ENCODE measurements at regions not wholly inside any gene's neighbourhood (a gene's known extent, or its start where the extent isn't known, plus 50 kb on each side); places are given as distances from the start of the nearest gene placed in this dataset.

GRCh38 chr17:12459736-12460135 is 206.0 kb upstream of the MYOCD start:
- H3K27me3 ChIP-seq, result no peaks in the 10 kb centered on the region
- no peak overlapping the region for H3K4me3 ChIP-seq
- H3K9me3 ChIP-seq, result no peaks in the 10 kb centered on the region; the same call in 1 of the 2 replicates
- no peak for DNase-seq
- no peaks in the 10 kb centered on the region for H3K36me3 ChIP-seq

GRCh38 chr17:12463102-12463501 is 202.6 kb upstream of the MYOCD start:
- no peaks in the 10 kb centered on the region for H3K36me3 ChIP-seq
- no peak overlapping the region for H3K4me3 ChIP-seq
- no peaks in the 10 kb centered on the region for H3K27me3 ChIP-seq
- peak; percentile 67 for DNase-seq
- H3K9me3 ChIP-seq, result no peaks in the 10 kb centered on the region

GRCh38 chr17:12472252-12473173 is 193.2 kb upstream of the MYOCD start:
- Histone ChIP-seq H3K27me3 (no peaks in the 10 kb centered on the region), H3K4me3 (no peak overlapping the region), H3K36me3 (no peaks in the 10 kb centered on the region), H3K9me3 (no peaks in the 10 kb centered on the region)
- DNase-seq, result peak; percentile 55

GRCh38 chr17:12478311-12478710 is 187.4 kb upstream of the MYOCD start:
- Histone ChIP-seq H3K9me3 (no peaks in the 10 kb centered on the region), H3K27me3 (no peaks in the 10 kb centered on the region), H3K36me3 (no peaks in the 10 kb centered on the region), H3K4me3 (no peak overlapping the region)
- DNase-seq, result no peak

GRCh38 chr17:12485361-12485906 is 180.3 kb upstream of the MYOCD start:
- no peak for DNase-seq
- Histone ChIP-seq H3K9me3 (no peaks in the 10 kb centered on the region), H3K27me3 (no peaks in the 10 kb centered on the region), H3K36me3 (no peaks in the 10 kb centered on the region), H3K4me3 (no peak overlapping the region)

- DNase-seq, result no peak
- no peak overlapping the region for H3K4me3 ChIP-seq
- H3K9me3 ChIP-seq, result no peaks in the 10 kb centered on the region
- H3K27me3 ChIP-seq, result no peaks in the 10 kb centered on the region
- no peaks in the 10 kb centered on the region for H3K36me3 ChIP-seq
These were observed 176.4 kb upstream of the MYOCD start for GRCh38 chr17:12489325-12489724.

GRCh38 chr17:12492450-12492849 is 173.2 kb upstream of the MYOCD start:
- DNase-seq, result no peak
- Histone ChIP-seq H3K27me3 (no peaks in the 10 kb centered on the region), H3K9me3 (no peaks in the 10 kb centered on the region), H3K4me3 (no peak overlapping the region), H3K36me3 (no peaks in the 10 kb centered on the region)

GRCh38 chr17:12505866-12506265 is 159.8 kb upstream of the MYOCD start:
- DNase-seq, result no peak
- H3K9me3 ChIP-seq, result no peaks in the 10 kb centered on the region
- H3K36me3 ChIP-seq, result no peaks in the 10 kb centered on the region
- H3K27me3 ChIP-seq, result no peaks in the 10 kb centered on the region
- no peak overlapping the region for H3K4me3 ChIP-seq

GRCh38 chr17:12507026-12507595 is 158.6 kb upstream of the MYOCD start:
- no peak for DNase-seq
- Histone ChIP-seq H3K36me3 (no peaks in the 10 kb centered on the region), H3K27me3 (no peaks in the 10 kb centered on the region), H3K9me3 (no peaks in the 10 kb centered on the region), H3K4me3 (no peak overlapping the region)

GRCh38 chr17:12509801-12510200 is 155.9 kb upstream of the MYOCD start:
- no peak for DNase-seq
- Histone ChIP-seq H3K36me3 (no peaks in the 10 kb centered on the region), H3K27me3 (no peaks in the 10 kb centered on the region), H3K9me3 (no peaks in the 10 kb centered on the region), H3K4me3 (no peak overlapping the region)

- DNase-seq, result no peak
- Histone ChIP-seq H3K36me3 (no peaks in the 10 kb centered on the region), H3K9me3 (no peaks in the 10 kb centered on the region), H3K27me3 (no peaks in the 10 kb centered on the region), H3K4me3 (no peak overlapping the region)
These were observed 155.2 kb upstream of the MYOCD start for GRCh38 chr17:12510535-12510934.

- no peak for DNase-seq
- no peaks in the 10 kb centered on the region for H3K27me3 ChIP-seq
- no peaks in the 10 kb centered on the region for H3K36me3 ChIP-seq
- no peaks in the 10 kb centered on the region for H3K9me3 ChIP-seq
- H3K4me3 ChIP-seq, result no peak overlapping the region
These were observed 152.9 kb upstream of the MYOCD start for GRCh38 chr17:12512694-12513355.

- Histone ChIP-seq H3K9me3 (no peaks in the 10 kb centered on the region), H3K36me3 (no peaks in the 10 kb centered on the region), H3K27me3 (no peaks in the 10 kb centered on the region), H3K4me3 (no peak overlapping the region)
- no peak for DNase-seq
These were observed 151.1 kb upstream of the MYOCD start for GRCh38 chr17:12514596-12514995.

GRCh38 chr17:12519956-12520594 is 145.6 kb upstream of the MYOCD start:
- Histone ChIP-seq H3K4me3 (no peak overlapping the region), H3K9me3 (no peaks in the 10 kb centered on the region), H3K27me3 (no peaks in the 10 kb centered on the region), H3K36me3 (no peaks in the 10 kb centered on the region)
- no peak for DNase-seq

GRCh38 chr17:12521416-12521815 is 144.3 kb upstream of the MYOCD start:
- Histone ChIP-seq H3K27me3 (no peaks in the 10 kb centered on the region), H3K36me3 (no peaks in the 10 kb centered on the region), H3K9me3 (no peaks in the 10 kb centered on the region), H3K4me3 (no peak overlapping the region)
- no peak for DNase-seq

- no peak for DNase-seq
- no peaks in the 10 kb centered on the region for H3K27me3 ChIP-seq
- H3K9me3 ChIP-seq, result no peaks in the 10 kb centered on the region
- H3K4me3 ChIP-seq, result no peak overlapping the region
- no peaks in the 10 kb centered on the region for H3K36me3 ChIP-seq
These were observed 143.4 kb upstream of the MYOCD start for GRCh38 chr17:12522336-12522735.

- no peak overlapping the region for H3K4me3 ChIP-seq
- H3K27me3 ChIP-seq, result no peaks in the 10 kb centered on the region
- DNase-seq, result peak; percentile 64
- H3K36me3 ChIP-seq, result no peaks in the 10 kb centered on the region
- no peaks in the 10 kb centered on the region for H3K9me3 ChIP-seq
These were observed 142.9 kb upstream of the MYOCD start for GRCh38 chr17:12522743-12523183.

Data from MG63 (cell line).